Peyer's patch (tissue), 4 donors: ENCODE measurements at regions not wholly inside any gene's neighbourhood (a gene's known extent, or its start where the extent isn't known, plus 50 kb on each side); places are given as distances from the start of the nearest gene placed in this dataset.

Source experiments
- DNase-seq, 3 donors: peaks; one replicate each; pipeline ENCODE4 v3.0.0-alpha.2; 2017 to 2019
- H3K27ac ChIP-seq, 4 donors: fragments of 200-600 bp; sonication (generic); one replicate each; pipeline ENCODE4 v1.5.1; 2016 to 2019
- H3K27me3 ChIP-seq, 2 donors: fragments of 200-600 bp; sonication (generic); one replicate each; pipeline ENCODE4 v1.5.1; 2019
- H3K36me3 ChIP-seq, 3 donors: fragments of 200-600 bp; sonication (generic); one replicate each; pipeline ENCODE4 v1.5.1; 2016 to 2019
- H3K4me1 ChIP-seq, 4 donors: fragments of 200-600 bp; sonication (generic); one replicate each; pipeline ENCODE4 v1.5.1; 2016 to 2019
- H3K4me3 ChIP-seq, 4 donors: fragments of 200-600 bp; sonication (generic); 1 replicate in 3 of 4; 2 replicates in 1 of 4; pipeline ENCODE4 v1.5.1; 2016 to 2019; ENCODE audit warnings: mild to moderate bottlenecking in 1 of 4
- H3K9me3 ChIP-seq, 4 donors: fragments of 200-600 bp; sonication (generic); one replicate each; pipeline ENCODE4 v1.5.1; 2016 to 2019; ENCODE audit warnings: mild to moderate bottlenecking in 1 of 4
- POLR2A ChIP-seq, 2 donors: fragments of 450-650 bp; IDR thresholded peaks; one replicate each; pipeline ENCODE4 v1.5.1; 2017; ENCODE audit warnings: antibody characterized with exemption in 2 of 2, mild to moderate bottlenecking in 2 of 2, moderate library complexity in 2 of 2
- TF ChIP-seq, protein P1 (sequence below), 6 experiments: fragments of 450-650 bp in 4 of 6; fragments of 200-600 bp in 2 of 6; sonication (generic) in 1 of 6; IDR thresholded peaks; one replicate each; pipeline ENCODE4 v1.5.1; 2017 to 2019; ENCODE audit warnings: antibody characterized with exemption in 6 of 6, mild to moderate bottlenecking in 3 of 6, moderate library complexity in 1 of 6

DNA sequence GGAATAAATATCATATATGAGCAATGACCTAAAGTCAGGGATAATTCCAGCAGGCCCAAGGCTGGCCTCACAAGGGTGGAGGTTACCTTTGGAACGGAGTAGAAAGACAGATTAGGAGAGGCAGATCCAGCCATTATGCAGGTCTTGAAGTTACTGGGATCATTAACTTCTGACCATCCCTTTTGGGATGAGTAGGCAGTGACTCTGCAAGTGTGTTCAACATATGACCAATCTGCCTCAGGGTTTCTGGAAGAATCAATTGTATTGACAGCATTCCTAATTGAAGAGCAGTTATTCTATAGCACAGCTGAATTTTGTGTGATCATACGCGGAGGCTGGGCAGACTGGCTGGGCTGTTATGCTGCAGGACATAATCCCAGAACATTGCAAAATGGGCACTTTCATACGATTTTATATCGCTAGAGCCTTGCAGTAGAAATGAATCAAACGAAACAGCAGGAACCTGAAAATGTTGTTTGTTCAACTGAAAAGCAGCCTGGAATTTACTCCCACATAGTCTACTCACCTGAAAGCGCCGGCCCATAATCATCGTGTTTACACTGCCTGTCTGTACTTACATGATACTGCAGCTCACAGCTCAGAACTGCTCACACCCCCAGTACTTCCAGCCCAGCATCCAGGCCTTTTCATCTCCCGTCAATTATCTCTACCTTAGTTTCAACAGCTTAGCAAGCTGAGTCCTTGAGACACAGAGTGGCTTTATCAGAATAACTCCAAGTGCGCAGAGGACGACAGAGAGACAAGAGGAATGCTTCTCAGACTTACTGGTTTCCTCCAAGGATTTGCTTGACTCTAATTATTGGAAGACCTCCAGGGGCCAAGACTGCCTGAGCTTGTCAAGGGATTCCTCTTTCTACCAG is 556.1 kb downstream of the EFNB2 start:
- Histone ChIP-seq H3K9me3 (no peaks in the 10 kb centered on the region), H3K4me1 (no peaks in the 10 kb centered on the region), H3K4me3 (no peak overlapping the region), H3K27me3 (no peaks in the 10 kb centered on the region), H3K27ac (no peak overlapping the region), H3K36me3 (no peaks in the 10 kb centered on the region)
- TF ChIP-seq, protein P1, sequence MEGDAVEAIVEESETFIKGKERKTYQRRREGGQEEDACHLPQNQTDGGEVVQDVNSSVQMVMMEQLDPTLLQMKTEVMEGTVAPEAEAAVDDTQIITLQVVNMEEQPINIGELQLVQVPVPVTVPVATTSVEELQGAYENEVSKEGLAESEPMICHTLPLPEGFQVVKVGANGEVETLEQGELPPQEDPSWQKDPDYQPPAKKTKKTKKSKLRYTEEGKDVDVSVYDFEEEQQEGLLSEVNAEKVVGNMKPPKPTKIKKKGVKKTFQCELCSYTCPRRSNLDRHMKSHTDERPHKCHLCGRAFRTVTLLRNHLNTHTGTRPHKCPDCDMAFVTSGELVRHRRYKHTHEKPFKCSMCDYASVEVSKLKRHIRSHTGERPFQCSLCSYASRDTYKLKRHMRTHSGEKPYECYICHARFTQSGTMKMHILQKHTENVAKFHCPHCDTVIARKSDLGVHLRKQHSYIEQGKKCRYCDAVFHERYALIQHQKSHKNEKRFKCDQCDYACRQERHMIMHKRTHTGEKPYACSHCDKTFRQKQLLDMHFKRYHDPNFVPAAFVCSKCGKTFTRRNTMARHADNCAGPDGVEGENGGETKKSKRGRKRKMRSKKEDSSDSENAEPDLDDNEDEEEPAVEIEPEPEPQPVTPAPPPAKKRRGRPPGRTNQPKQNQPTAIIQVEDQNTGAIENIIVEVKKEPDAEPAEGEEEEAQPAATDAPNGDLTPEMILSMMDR (IDR thresholded peaks at IDR 0.05), result peak in 3 of 6 experiments; percentile 17 to 34 (median 29)
- no peak for TF ChIP-seq POLR2A (IDR thresholded peaks at IDR 0.05)
- DNase-seq, result peak in 1 of 3 donors; percentile 50

DNA sequence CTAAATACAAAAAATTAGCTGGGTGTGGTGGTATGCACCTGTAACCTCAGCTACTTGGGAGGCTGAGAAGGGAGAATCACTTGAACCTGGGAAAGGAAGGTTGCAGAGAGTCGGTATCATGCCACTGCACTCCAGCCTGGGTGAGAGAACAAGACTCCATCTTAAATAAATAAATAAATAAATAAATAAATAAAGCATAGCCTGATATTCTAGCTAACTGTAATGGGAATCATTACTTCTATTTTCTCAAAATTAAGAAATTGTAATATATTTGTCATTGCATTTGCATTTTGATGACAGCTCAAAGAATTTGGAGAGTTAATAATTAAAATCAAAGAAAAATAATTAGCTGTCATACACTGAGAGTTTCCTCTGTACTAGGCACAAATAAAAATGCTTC is 561.1 kb downstream of the EFNB2 start:
- TF ChIP-seq POLR2A (IDR thresholded peaks at IDR 0.05), result no peak
- TF ChIP-seq, protein P1 (IDR thresholded peaks at IDR 0.05), result no peak
- Histone ChIP-seq H3K27me3 (no peaks in the 10 kb centered on the region), H3K27ac (no peak overlapping the region), H3K36me3 (no peaks in the 10 kb centered on the region), H3K4me1 (peaks cover 0 to 2% (median 0%) of the 10 kb centered on the region in 4 donors), H3K9me3 (no peaks in the 10 kb centered on the region), H3K4me3 (no peak overlapping the region)
- DNase-seq, result no peak

DNA sequence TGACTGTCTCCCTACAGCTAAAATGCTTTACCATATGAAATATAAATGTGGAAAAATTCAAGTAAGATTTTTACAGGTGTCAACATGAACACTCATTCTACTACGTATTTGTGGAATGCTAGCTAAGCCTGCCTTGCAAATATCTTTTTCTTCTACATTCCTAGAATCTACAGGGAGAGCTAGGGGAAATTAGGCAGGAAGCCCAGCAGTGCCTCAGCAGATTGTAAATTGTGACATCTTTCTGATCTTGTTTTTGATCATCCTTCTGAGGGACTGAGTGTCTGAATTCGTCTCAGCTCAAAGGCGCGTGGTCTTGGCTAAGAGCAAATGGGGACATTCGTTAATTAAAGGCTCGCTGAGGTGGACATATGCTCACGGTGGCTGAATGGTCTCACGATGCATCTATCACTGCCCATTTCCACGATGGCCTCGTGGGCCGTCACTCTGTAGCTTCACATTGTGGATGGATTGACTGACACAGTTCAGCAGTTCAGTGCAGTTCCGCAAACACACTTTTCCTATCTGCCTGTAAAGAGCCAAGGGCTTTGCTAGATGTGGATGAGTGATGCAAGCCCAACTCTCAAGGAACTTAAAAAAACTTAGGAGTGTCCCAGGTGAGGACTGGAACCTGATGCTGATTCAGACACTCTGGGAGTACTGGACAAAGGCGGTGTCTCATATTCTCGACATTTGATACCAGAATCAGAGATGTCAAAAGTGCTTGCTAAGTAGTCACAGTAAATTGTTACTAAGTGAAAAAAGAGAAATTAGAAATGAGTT is 562.5 kb downstream of the EFNB2 start:
- TF ChIP-seq, protein P1 (IDR thresholded peaks at IDR 0.05), result no peak
- TF ChIP-seq POLR2A (IDR thresholded peaks at IDR 0.05), result no peak
- Histone ChIP-seq H3K27ac (no peak overlapping the region), H3K4me1 (peaks cover 0 to 4% (median 0%) of the 10 kb centered on the region in 4 donors), H3K36me3 (no peaks in the 10 kb centered on the region), H3K27me3 (no peaks in the 10 kb centered on the region), H3K4me3 (no peak overlapping the region), H3K9me3 (no peaks in the 10 kb centered on the region)
- no peak for DNase-seq

DNA sequence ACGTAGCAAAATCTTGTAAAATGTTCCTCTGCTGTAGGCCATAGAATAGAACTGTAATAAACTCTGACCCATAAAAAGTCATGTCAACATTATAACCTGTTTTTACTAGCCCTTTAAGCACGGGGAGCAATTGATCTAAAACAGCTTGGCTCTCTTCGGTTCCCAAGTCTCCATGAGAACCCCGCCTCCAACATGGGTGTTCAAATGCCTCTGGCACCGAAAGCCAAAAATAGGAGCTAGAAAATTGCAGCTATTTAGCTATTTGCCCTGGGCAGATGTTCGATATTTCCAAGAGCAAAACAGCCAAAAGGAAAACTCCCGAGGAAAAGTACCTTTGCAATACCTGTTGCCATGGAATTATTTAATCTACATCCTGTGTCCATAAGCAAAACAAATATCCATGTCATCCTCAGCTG is 563.1 kb downstream of the EFNB2 start:
- no peak for DNase-seq
- Histone ChIP-seq H3K4me3 (no peak overlapping the region), H3K4me1 (peaks cover 0 to 4% (median 0%) of the 10 kb centered on the region in 4 donors), H3K27ac (no peak overlapping the region), H3K36me3 (no peaks in the 10 kb centered on the region), H3K27me3 (no peaks in the 10 kb centered on the region), H3K9me3 (no peaks in the 10 kb centered on the region)
- TF ChIP-seq, protein P1 (IDR thresholded peaks at IDR 0.05), result no peak
- TF ChIP-seq POLR2A (IDR thresholded peaks at IDR 0.05), result no peak

DNA sequence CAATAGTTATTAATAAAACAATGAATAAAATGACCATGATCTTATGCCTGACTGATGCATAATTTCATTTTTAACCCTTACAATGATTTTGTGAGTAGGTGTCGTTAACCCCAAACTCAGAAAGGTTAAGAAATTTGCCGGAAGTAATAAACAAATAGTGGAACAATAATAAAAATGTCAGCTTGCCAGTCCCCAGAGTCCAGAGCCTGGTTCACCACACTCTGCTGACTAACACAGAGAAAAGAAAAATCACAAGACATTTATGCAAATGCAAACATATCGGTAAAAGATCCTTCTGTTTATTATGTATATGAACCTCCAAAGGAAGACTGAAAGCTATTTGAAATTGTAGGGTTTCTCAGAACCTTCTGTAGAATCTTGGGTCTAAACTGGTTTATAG is 563.7 kb downstream of the EFNB2 start:
- Histone ChIP-seq H3K4me3 (no peak overlapping the region), H3K27me3 (no peaks in the 10 kb centered on the region), H3K27ac (no peak overlapping the region), H3K4me1 (peaks cover 0 to 4% (median 0%) of the 10 kb centered on the region in 4 donors), H3K9me3 (no peaks in the 10 kb centered on the region), H3K36me3 (no peaks in the 10 kb centered on the region)
- TF ChIP-seq, protein P1 (IDR thresholded peaks at IDR 0.05), result no peak
- no peak for TF ChIP-seq POLR2A (IDR thresholded peaks at IDR 0.05)
- DNase-seq, result no peak
